HCT116 (cell line): ENCODE measurements at regions not wholly inside any gene's neighbourhood (a gene's known extent, or its start where the extent isn't known, plus 50 kb on each side); places are given as distances from the start of the nearest gene placed in this dataset.

Source experiments
- ATAC-seq: fragments of 200-7000 bp; cut with Tn5 transposase; 2 replicates; pipeline ENCODE4 v1.9.1; 2020; ENCODE audit warnings: mild to moderate bottlenecking, moderate library complexity
- BruUV-seq: library from RNA; stranded (reverse); fragments of 400-500 nt; replicated peaks from 2 replicates; lab custom pipeline; 2021; lab: Mats Ljungman, UMichigan
- CTCF ChIA-PET: fragments of 300-600 bp; sonication (Branson Sonifier 250); formaldehyde crosslinking; loops from one replicate; lab custom pipeline; 2021; ENCODE audit warnings: antibody characterized with exemption; lab: Charles Lee
- POLR2A ChIA-PET: fragments of 300-600, 350-600 bp; sonication (Branson Sonifier 250); formaldehyde crosslinking; loops from one replicate; lab custom pipeline; 2021; ENCODE audit warnings: antibody characterized with exemption; lab: Charles Lee
- RAD21 ChIA-PET, 2 experiments: fragments of 300-600 bp; sonication (Branson Sonifier 250); formaldehyde crosslinking; loops; one replicate each; lab custom pipeline; 2023; ENCODE audit warnings: low total read pairs in 2 of 2; ENCODE audit not compliant: uncharacterized antibody in 2 of 2, unreplicated experiment in 2 of 2, low non-redundant PET in 1 of 2; lab: Charles Lee
- DNase-seq: peaks from one replicate; pipeline ENCODE4 v3.0.0-alpha.2; 2010; ENCODE audit warnings: low read depth, low spot score
- H2AFZ ChIP-seq: fragments of 200-600 bp; shearing (Covaris generic), sonication (generic); 2 replicates; pipeline ENCODE4 v1.6.1; 2017; ENCODE audit warnings: low read depth, mixed run types, mixed read lengths, antibody characterized with exemption, low read length; ENCODE audit not compliant: poor library complexity, severe bottlenecking
- H3K27ac ChIP-seq: 2 replicates; pipeline ENCODE4 v1.5.1; 2012; ENCODE audit warnings: low read depth, low read length
- H3K27me3 ChIP-seq: fragments of 200-600 bp; sonication (generic); 2 replicates; pipeline ENCODE4 v1.6.1; 2016; ENCODE audit warnings: mixed run types, low read length, mixed read lengths; ENCODE audit not compliant: insufficient read depth
- H3K36me3 ChIP-seq, 2 experiments: fragments of 200-500 bp in 1 of 2; fragments of 200-600 bp in 1 of 2; sonication (Bioruptor generic) in 1 of 2; sonication (generic) in 1 of 2; 2 replicates each; pipeline versions ENCODE4 v1.5.1 to v1.6.1; 2014 to 2016; ENCODE audit warnings: low read length in 2 of 2, inconsistent platforms in 1 of 2, mixed read lengths in 1 of 2, mixed run types in 1 of 2; ENCODE audit not compliant: insufficient read depth in 2 of 2, control insufficient read depth in 1 of 2
- H3K4me1 ChIP-seq, 2 experiments: fragments of 200-600 bp in 1 of 2; sonication (generic) in 1 of 2; 2 replicates each; pipeline versions ENCODE4 v1.5.1 to v1.6.1; 2012 to 2017; ENCODE audit warnings: low read length in 2 of 2, inconsistent platforms in 1 of 2, mild to moderate bottlenecking in 1 of 2, mixed read lengths in 1 of 2, mixed run types in 1 of 2, moderate library complexity in 1 of 2; ENCODE audit not compliant: insufficient read depth in 2 of 2, control insufficient read depth in 1 of 2
- H3K4me2 ChIP-seq: fragments of 200-600 bp; sonication (generic); 2 replicates; pipeline ENCODE4 v1.6.1; 2017; ENCODE audit warnings: mixed run types, low read length, mixed read lengths
- H3K4me3 ChIP-seq, 2 experiments: fragments of 200-600 bp in 1 of 2; sonication (generic) in 1 of 2; replicated peaks in 1 of 2; 2 replicates each; pipeline ENCODE4 v1.5.1; 2011 to 2016; ENCODE audit warnings: low read length in 2 of 2, control low read depth in 1 of 2, low read depth in 1 of 2, mild to moderate bottlenecking in 1 of 2, mixed read lengths in 1 of 2, mixed run types in 1 of 2
- H3K79me2 ChIP-seq: fragments of 200-600 bp; sonication (generic); 2 replicates; pipeline ENCODE4 v1.6.1; 2017; ENCODE audit warnings: mild to moderate bottlenecking, mixed run types, low read length, moderate library complexity, mixed read lengths; ENCODE audit not compliant: insufficient read depth
- H3K9ac ChIP-seq: fragments of 200-600 bp; sonication (generic); 2 replicates; pipeline ENCODE4 v1.6.1; 2016; ENCODE audit warnings: low read length, mixed read lengths
- H3K9me2 ChIP-seq: fragments of 200-600 bp; sonication (generic), shearing (Covaris generic); 2 replicates; pipeline ENCODE4 v1.6.1; 2017; ENCODE audit warnings: mixed run types, mild to moderate bottlenecking, moderate library complexity; ENCODE audit not compliant: insufficient read depth
- H3K9me3 ChIP-seq, 2 experiments: fragments of 200-500 bp in 1 of 2; fragments of 200-600 bp in 1 of 2; sonication (Bioruptor generic) in 1 of 2; sonication (generic) in 1 of 2; 2 replicates each; pipeline ENCODE4 v1.6.1; 2014 to 2017; ENCODE audit warnings: low read length in 2 of 2, mixed read lengths in 2 of 2, inconsistent platforms in 1 of 2, low read depth in 1 of 2, mild to moderate bottlenecking in 1 of 2, mixed run types in 1 of 2, moderate library complexity in 1 of 2; ENCODE audit not compliant: control insufficient read depth in 1 of 2, insufficient read depth in 1 of 2
- H4K20me1 ChIP-seq: fragments of 200-600 bp; sonication (generic), shearing (Covaris generic); 2 replicates; pipeline ENCODE4 v1.6.1; 2017; ENCODE audit warnings: mixed run types, mild to moderate bottlenecking, moderate library complexity; ENCODE audit not compliant: insufficient read depth
- CEBPB ChIP-seq: IDR thresholded peaks from 2 replicates; pipeline ENCODE4 v1.6.1; 2012; ENCODE audit warnings: low read depth
- ELF1 ChIP-seq: IDR thresholded peaks from 2 replicates; pipeline ENCODE4 v1.6.1; 2012; ENCODE audit warnings: low read depth, borderline replicate concordance
- POLR2A ChIP-seq: IDR thresholded peaks from 2 replicates; pipeline ENCODE4 v1.7.0; 2011; ENCODE audit warnings: borderline replicate concordance; ENCODE audit not compliant: insufficient read depth, insufficient read length; ENCODE audit errors: extremely low read depth
- POLR2AphosphoS5 ChIP-seq: IDR thresholded peaks from 2 replicates; pipeline ENCODE4 v1.6.1; 2011; ENCODE audit warnings: mild to moderate bottlenecking, low read depth, low read length, moderate library complexity
- RAD21 ChIP-seq: IDR thresholded peaks from 2 replicates; pipeline ENCODE4 v1.6.1; 2012; ENCODE audit warnings: low read depth, mild to moderate bottlenecking
- SRF ChIP-seq: IDR thresholded peaks from 2 replicates; pipeline ENCODE4 v1.6.1; 2012; ENCODE audit warnings: low read depth
- TCF7L2 ChIP-seq: IDR thresholded peaks from 2 replicates; pipeline ENCODE4 v1.7.0; 2011; ENCODE audit warnings: borderline replicate concordance, inconsistent platforms; ENCODE audit not compliant: insufficient read depth, insufficient read length; ENCODE audit errors: extremely low read depth
- intact Hi-C: fragments of 100-400 bp; cut with micrococcal nuclease; formaldehyde crosslinking; loops from 2 replicates; pipeline ENCODE4 v1.10.0; 2022
- TF ChIP-seq, protein P1 (sequence below): IDR thresholded peaks from 2 replicates; pipeline ENCODE4 v1.6.1; 2011; ENCODE audit warnings: mild to moderate bottlenecking, low read length, moderate library complexity; ENCODE audit not compliant: insufficient replicate concordance; ENCODE audit errors: extremely low read depth

DNA sequence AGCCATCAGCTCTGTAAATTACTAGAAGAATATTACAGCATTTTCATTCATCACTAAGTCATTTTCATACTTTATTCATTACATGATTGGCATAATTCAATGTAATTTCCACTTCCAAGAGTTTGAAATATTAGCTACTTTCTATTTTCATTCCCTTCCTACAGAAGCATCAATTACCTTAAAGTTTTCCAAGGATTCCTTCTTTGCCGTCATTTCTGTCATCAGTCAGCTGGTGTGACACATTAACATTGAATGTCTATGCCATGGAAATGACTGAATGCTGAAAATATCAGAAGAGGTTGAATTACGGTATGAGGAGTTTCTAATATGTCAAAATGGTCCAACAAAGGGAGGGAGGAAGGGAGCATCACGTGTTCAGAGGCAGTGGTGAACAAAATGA lies 718.2 kb upstream of the GRM7 start (continued):
- TF ChIP-seq, protein P1, sequence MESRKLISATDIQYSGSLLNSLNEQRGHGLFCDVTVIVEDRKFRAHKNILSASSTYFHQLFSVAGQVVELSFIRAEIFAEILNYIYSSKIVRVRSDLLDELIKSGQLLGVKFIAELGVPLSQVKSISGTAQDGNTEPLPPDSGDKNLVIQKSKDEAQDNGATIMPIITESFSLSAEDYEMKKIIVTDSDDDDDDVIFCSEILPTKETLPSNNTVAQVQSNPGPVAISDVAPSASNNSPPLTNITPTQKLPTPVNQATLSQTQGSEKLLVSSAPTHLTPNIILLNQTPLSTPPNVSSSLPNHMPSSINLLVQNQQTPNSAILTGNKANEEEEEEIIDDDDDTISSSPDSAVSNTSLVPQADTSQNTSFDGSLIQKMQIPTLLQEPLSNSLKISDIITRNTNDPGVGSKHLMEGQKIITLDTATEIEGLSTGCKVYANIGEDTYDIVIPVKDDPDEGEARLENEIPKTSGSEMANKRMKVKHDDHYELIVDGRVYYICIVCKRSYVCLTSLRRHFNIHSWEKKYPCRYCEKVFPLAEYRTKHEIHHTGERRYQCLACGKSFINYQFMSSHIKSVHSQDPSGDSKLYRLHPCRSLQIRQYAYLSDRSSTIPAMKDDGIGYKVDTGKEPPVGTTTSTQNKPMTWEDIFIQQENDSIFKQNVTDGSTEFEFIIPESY, result no peak
- TF ChIP-seq SRF, result no peak
- TF ChIP-seq CEBPB, result no peak
- TF ChIP-seq TCF7L2, result no peak
- no peak for TF ChIP-seq ELF1
- TF ChIP-seq, all 23 proteins: peak for 0

DNA sequence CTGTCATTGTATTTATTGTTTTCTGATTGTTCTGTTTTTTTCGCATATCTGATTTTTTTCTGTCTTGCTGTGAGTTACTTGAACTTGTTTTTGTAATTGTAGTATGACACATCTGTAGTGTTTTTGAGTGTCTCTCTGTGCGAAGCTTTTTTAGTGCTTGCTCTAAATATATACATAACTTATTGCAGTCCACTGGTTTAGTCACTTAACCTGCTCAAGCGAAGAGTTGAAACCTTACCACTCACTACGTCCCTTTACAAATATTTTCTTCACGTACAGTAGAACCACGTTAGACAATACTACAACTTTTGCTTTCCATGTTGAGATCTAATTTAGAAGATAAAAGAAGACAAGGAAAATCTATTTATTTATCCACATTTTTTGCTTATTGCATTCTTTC lies 713.0 kb upstream of the GRM7 start:
- CTCF ChIA-PET, result no interaction called here
- no peak overlapping the region for H3K4me2 ChIP-seq
- H3K27me3 ChIP-seq, result no peaks in the 10 kb centered on the region
- H3K9me3 ChIP-seq, result no peaks in the 10 kb centered on the region
- POLR2A ChIA-PET, result no interaction called here
- RAD21 ChIA-PET, result no interaction called here
- ATAC-seq (no peak), DNase-seq (no peak)
- no peak overlapping the region for H2AFZ ChIP-seq
- no peak overlapping the region for H3K9ac ChIP-seq
- no peaks in the 10 kb centered on the region for H3K79me2 ChIP-seq
- no peaks in the 10 kb centered on the region for H4K20me1 ChIP-seq
- H3K4me1 ChIP-seq, result no peaks in the 10 kb centered on the region
- BruUV-seq, result no TSS peak
- H3K36me3 ChIP-seq, result no peaks in the 10 kb centered on the region
- H3K4me3 ChIP-seq, result no peak overlapping the region
- no peaks in the 10 kb centered on the region for H3K9me2 ChIP-seq
- TF ChIP-seq TCF7L2 (no peak), POLR2A (no peak), ELF1 (no peak), POLR2AphosphoS5 (no peak), RAD21 (no peak)
- TF ChIP-seq, protein P1, result no peak
- no peak overlapping the region for H3K27ac ChIP-seq
- intact Hi-C loops, result no loop called here
